ENCODE measurements at regions not wholly inside any gene's neighbourhood (a gene's known extent, or its start where the extent isn't known, plus 50 kb on each side); places are given as distances from the start of the nearest gene placed in this dataset.

DNA sequence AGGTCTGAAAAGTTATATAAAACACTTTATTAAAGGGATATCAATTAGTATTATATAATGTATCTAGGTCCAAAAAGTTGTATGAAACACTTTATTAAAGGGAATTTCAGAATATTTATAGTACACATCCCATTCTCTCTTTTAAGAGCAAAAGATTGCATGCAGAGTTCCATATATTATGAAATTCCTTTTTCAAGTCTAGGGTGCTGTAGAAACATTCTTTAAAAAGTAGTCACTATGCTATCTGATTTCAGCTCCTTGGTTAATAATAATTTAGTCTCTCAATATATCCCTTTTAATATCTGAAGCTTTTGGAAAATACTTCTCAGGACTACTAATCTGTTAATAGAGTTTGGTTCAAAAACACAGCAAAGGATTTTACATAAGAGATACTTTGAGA lies 1496.1 kb upstream of the C9orf72 start:
- H3K79me2 ChIP-seq (ENCODE audit: control insufficient read depth in 1 of 2, insufficient read depth in 2 of 2, low read length in 2 of 2): no peaks in the 10 kb centered on the region; a peak in 1 of 4 replicates
- H2BK12ac ChIP-seq (ENCODE audit: low read depth, low read length): no peak overlapping the region
- FAIRE-seq: no peak
- peaks cover 0 to 3% (median 0%) of the 10 kb centered on the region in 4 experiments; a peak in 1 of 7 replicates for H3K4me1 ChIP-seq (replicated peaks in 1 of 4; ENCODE audit: control insufficient read depth in 3 of 4, insufficient read depth in 4 of 4, low read length in 3 of 4)
- H3K56ac ChIP-seq (replicated peaks; ENCODE audit: insufficient read length, low read depth, low read length): no peak overlapping the region
- no peak overlapping the region for H3K9ac ChIP-seq (replicated peaks in 1 of 4; ENCODE audit: extremely low read depth in 1 of 4, low read depth in 3 of 4, low read length in 3 of 4)
- no peaks in the 10 kb centered on the region for H3K27me3 ChIP-seq (replicated peaks in 1 of 4; ENCODE audit: control insufficient read depth in 3 of 4, extremely low read depth in 1 of 4, insufficient read depth in 3 of 4, low read length in 3 of 4)
- no peak overlapping the region for H2BK20ac ChIP-seq (ENCODE audit: low read length)
- no peak overlapping the region for H4K5ac ChIP-seq (ENCODE audit: insufficient read length, low read depth, low read length)
- no peak overlapping the region for H3K4me2 ChIP-seq (ENCODE audit: insufficient read depth in 1 of 2, low read depth in 2 of 2, low read length in 2 of 2)
- no peak overlapping the region for H3K4ac ChIP-seq (replicated peaks; ENCODE audit: insufficient read length, low read depth, low read length)
- POLR2A ChIA-PET (ENCODE audit: partially characterized antibody): no interaction called here
- H4K91ac ChIP-seq (replicated peaks; ENCODE audit: insufficient read length, low read length): no peak overlapping the region
- H2AFZ ChIP-seq (ENCODE audit: low read length): no peak overlapping the region
- H3K14ac ChIP-seq (ENCODE audit: insufficient read length): no peak overlapping the region
- no peak overlapping the region for H2BK5ac ChIP-seq (ENCODE audit: low read depth, low read length)
- no peak overlapping the region for H4K8ac ChIP-seq (ENCODE audit: extremely low read depth, insufficient read depth, low read length)
- H4K20me1 ChIP-seq (replicated peaks in 1 of 2; ENCODE audit: control insufficient read depth in 1 of 2, insufficient read depth in 2 of 2, low read length in 2 of 2): no peaks in the 10 kb centered on the region
- no peaks in the 10 kb centered on the region for H3K9me3 ChIP-seq (ENCODE audit: insufficient read depth in 2 of 2, low read depth in 1 of 2, low read length in 1 of 2)
- H3K18ac ChIP-seq (ENCODE audit: extremely low read depth, low read length): no peak overlapping the region
- no peak overlapping the region for H2BK15ac ChIP-seq (ENCODE audit: low read length)
- no peaks in the 10 kb centered on the region for H3K23me2 ChIP-seq (ENCODE audit: low read depth, low read length)
- H3K27ac ChIP-seq (ENCODE audit: low read depth, low read length): no peak overlapping the region
- TF ChIP-seq HDAC2 (IDR thresholded peaks at IDR 0.05; ENCODE audit: borderline replicate concordance in 1 of 2, low read depth in 2 of 2, low read length in 2 of 2) (no peak), BRCA1 (IDR thresholded peaks at IDR 0.05; ENCODE audit: low read depth, low read length) (no peak), EP300 (IDR thresholded peaks at IDR 0.05; ENCODE audit: borderline replicate concordance in 1 of 2, low read depth in 2 of 2, low read length in 2 of 2) (no peak), GABPA (IDR thresholded peaks at IDR 0.05; ENCODE audit: borderline replicate concordance, insufficient read depth, low read length) (no peak), POU5F1 (IDR thresholded peaks at IDR 0.05; ENCODE audit: low read depth, low read length) (no peak)
- TF ChIP-seq, protein P1, sequence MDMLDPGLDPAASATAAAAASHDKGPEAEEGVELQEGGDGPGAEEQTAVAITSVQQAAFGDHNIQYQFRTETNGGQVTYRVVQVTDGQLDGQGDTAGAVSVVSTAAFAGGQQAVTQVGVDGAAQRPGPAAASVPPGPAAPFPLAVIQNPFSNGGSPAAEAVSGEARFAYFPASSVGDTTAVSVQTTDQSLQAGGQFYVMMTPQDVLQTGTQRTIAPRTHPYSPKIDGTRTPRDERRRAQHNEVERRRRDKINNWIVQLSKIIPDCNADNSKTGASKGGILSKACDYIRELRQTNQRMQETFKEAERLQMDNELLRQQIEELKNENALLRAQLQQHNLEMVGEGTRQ (IDR thresholded peaks at IDR 0.05; ENCODE audit: low read length): no peak
- no peak overlapping the region for H2AK5ac ChIP-seq (ENCODE audit: low read depth, low read length)
- H3K23ac ChIP-seq (ENCODE audit: insufficient read length): no peak overlapping the region
- no peaks in the 10 kb centered on the region for H3K79me1 ChIP-seq (ENCODE audit: low read depth, low read length)
- DNase-seq (ENCODE audit: low read depth in 1 of 2, low spot score in 2 of 2): no peak
- no peak overlapping the region for H2BK120ac ChIP-seq (replicated peaks; ENCODE audit: low read depth, low read length)
- no peaks in the 10 kb centered on the region for H3K36me3 ChIP-seq (ENCODE audit: control insufficient read depth in 2 of 4, insufficient read depth in 4 of 4, low read length in 3 of 4)
- CTCF ChIA-PET (ENCODE audit: partially characterized antibody): no interaction called here
- no peak overlapping the region for H3K4me3 ChIP-seq (ENCODE audit: extremely low read depth in 1 of 4, insufficient read depth in 2 of 4, low read depth in 3 of 4, low read length in 4 of 4)
